DOHH2 (cell line): ENCODE measurements at regions not wholly inside any gene's neighbourhood (a gene's known extent, or its start where the extent isn't known, plus 50 kb on each side); places are given as distances from the start of the nearest gene placed in this dataset.

ENCODE experiments used
- CTCF ChIP-seq: fragments of 200-600 bp; sonication (generic); IDR thresholded peaks from one replicate; pipeline ENCODE4 v1.5.1; 2014; ENCODE audit warnings: antibody characterized with exemption, mild to moderate bottlenecking, low read depth, low read length; ENCODE audit not compliant: poor library complexity, severe bottlenecking
- EZH2phosphoT487 ChIP-seq: fragments of 200-600 bp; sonication (generic); IDR thresholded peaks from 2 replicates; pipeline ENCODE4 v1.6.1; 2017; ENCODE audit warnings: borderline replicate concordance, mild to moderate bottlenecking, antibody characterized with exemption, low read length, moderate library complexity, mixed read lengths

DNA sequence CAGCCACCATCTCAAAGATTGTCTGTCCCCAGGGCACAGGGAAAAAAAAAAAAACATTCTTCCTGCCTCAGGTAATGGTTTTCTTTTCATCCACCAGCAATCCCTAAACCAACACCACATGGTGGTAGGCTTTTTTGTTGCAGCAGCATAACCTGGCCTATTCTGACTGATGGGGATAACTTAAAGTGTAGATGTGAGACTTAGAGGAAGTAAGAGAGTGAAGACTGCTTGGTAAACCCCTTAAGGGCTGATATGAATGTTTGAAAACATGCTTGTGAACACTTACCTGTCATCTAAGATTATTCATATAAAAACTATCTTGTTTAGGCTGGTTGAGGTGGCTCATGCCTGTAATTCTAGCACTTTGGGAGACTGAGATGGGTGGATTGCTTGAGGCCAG, 130.2 kb upstream of the RAP1B start:
- TF ChIP-seq CTCF = no peak
- TF ChIP-seq EZH2phosphoT487 = no peak
